ENCODE measurements at regions not wholly inside any gene's neighbourhood (a gene's known extent, or its start where the extent isn't known, plus 50 kb on each side); places are given as distances from the start of the nearest gene placed in this dataset.

DNA sequence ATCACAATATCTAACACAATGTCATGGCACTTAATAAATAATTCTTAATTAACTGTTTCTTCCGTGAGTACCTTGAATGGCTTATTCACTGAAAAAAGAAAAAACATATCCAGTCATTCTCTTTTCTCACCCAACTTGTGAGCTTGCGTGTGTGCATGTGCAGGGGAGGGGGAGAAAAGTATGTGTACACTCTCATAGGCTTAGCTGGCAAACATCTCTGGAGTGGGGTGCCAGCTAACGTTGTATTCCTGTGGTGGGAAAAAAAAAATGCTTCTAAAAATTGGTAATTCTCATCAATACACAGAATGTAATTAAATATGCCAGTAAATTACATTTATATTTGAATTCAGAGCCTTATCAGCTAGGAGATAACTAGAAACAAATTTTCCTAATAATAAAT lies 291.9 kb upstream of the NOX3 start:
- POLR2A ChIA-PET (ENCODE audit: unreplicated experiment), result interaction anchor here (0.6 kb wide), 1 partner anchor 229 kb away, joined by 3 read pairs; no protein-coding TSS in a partner anchor
- Histone ChIP-seq H3K9ac (ENCODE audit: low read depth, low read length) (no peak overlapping the region), H3K9me1 (ENCODE audit: insufficient read depth, low read length) (no peaks in the 10 kb centered on the region), H2BK5ac (ENCODE audit: low read depth, low read length, poor library complexity, severe bottlenecking) (no peak overlapping the region), H4K91ac (ENCODE audit: insufficient read depth, low read depth, low read length) (no peak overlapping the region), H2BK120ac (ENCODE audit: low read depth, low read length) (no peak overlapping the region), H3K4me3 (ENCODE audit: insufficient read depth, low read depth, low read length) (no peak overlapping the region), H3K4me2 (ENCODE audit: low read depth, low read length) (no peak overlapping the region), H3K79me1 (ENCODE audit: low read depth in 1 of 2, low read length in 2 of 2) (no peaks in the 10 kb centered on the region), H2AK9ac (replicated peaks; ENCODE audit: low read depth, low read length, poor library complexity) (no peak overlapping the region), H4K20me1 (ENCODE audit: insufficient read depth, low read length) (no peaks in the 10 kb centered on the region), H2BK20ac (ENCODE audit: low read depth, low read length) (no peak overlapping the region), H3K4me1 (ENCODE audit: control insufficient read depth, insufficient read depth, low read length) (no peaks in the 10 kb centered on the region; the same call in 1 of the 2 replicates), H4K8ac (ENCODE audit: low read depth in 2 of 2, low read length in 2 of 2) (no peak overlapping the region), H3K23ac (ENCODE audit: low read depth, low read length) (no peak overlapping the region), H3K18ac (ENCODE audit: low read depth, low read length) (no peak overlapping the region), H3K27ac (ENCODE audit: insufficient read depth, low read length) (no peak overlapping the region), H3K9me3 (ENCODE audit: control insufficient read depth, insufficient read depth, low read length) (no peaks in the 10 kb centered on the region), H3K27me3 (ENCODE audit: control insufficient read depth, insufficient read depth, low read length) (no peaks in the 10 kb centered on the region), H2AFZ (replicated peaks; ENCODE audit: low read length, poor library complexity) (no peak overlapping the region), H3K36me3 (ENCODE audit: control insufficient read depth, insufficient read depth, low read length) (no peaks in the 10 kb centered on the region), H2BK15ac (ENCODE audit: low read depth, low read length) (no peak overlapping the region), H3K14ac (replicated peaks; ENCODE audit: low read depth, low read length) (no peak overlapping the region), H2AK5ac (ENCODE audit: low read depth, low read length) (no peak overlapping the region), H4K5ac (ENCODE audit: low read depth, low read length) (no peak overlapping the region), H3K56ac (ENCODE audit: extremely low read depth, insufficient read depth, low read length) (no peak overlapping the region), H3K4ac (ENCODE audit: low read depth, low read length) (no peak overlapping the region)
- WGBS, 2 experiments (ENCODE audit: extremely low coverage in 2 of 2, insufficient read length in 1 of 2), result no CpG with 5 or more reads among the region's 3 CpGs
- CTCF ChIA-PET, result no interaction called here
- no peak for ATAC-seq (ENCODE audit: low read depth)
- no peak for TF ChIP-seq RAD21 (IDR thresholded peaks at IDR 0.05; ENCODE audit: low read length)
- TF ChIP-seq, protein P1, sequence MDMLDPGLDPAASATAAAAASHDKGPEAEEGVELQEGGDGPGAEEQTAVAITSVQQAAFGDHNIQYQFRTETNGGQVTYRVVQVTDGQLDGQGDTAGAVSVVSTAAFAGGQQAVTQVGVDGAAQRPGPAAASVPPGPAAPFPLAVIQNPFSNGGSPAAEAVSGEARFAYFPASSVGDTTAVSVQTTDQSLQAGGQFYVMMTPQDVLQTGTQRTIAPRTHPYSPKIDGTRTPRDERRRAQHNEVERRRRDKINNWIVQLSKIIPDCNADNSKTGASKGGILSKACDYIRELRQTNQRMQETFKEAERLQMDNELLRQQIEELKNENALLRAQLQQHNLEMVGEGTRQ (IDR thresholded peaks at IDR 0.05; ENCODE audit: low read depth, low read length), result no peak
- in situ Hi-C loops (cut with MboI; ENCODE audit: low sequenced_read_pairs) (no loop called here), dilution Hi-C loops (cut with HindIII; ENCODE audit: low sequenced_read_pairs, unreplicated experiment) (no loop called here), intact Hi-C loops (cut with micrococcal nuclease) (no loop called here)
- no peak for DNase-seq
- no TSS peak for BruUV-seq (replicated peaks)
